ENCODE measurements at regions not wholly inside any gene's neighbourhood (a gene's known extent, or its start where the extent isn't known, plus 50 kb on each side); places are given as distances from the start of the nearest gene placed in this dataset.

- H3K4me2 ChIP-seq (ENCODE audit: low read length): no peak overlapping the region
- no peak overlapping the region for H2AFZ ChIP-seq (ENCODE audit: low read depth, low read length)
- no peak overlapping the region for H3K9ac ChIP-seq (ENCODE audit: low read length)
- H3K79me2 ChIP-seq (replicated peaks; ENCODE audit: insufficient read depth, low read length): no peaks in the 10 kb centered on the region
- H3K27ac ChIP-seq (ENCODE audit: low read length): no peak overlapping the region
- no peaks in the 10 kb centered on the region for H3K9me3 ChIP-seq (ENCODE audit: low read length)
- no peaks in the 10 kb centered on the region for H3F3A ChIP-seq (ENCODE audit: insufficient read depth, low read length, poor library complexity, severe bottlenecking)
- TF ChIP-seq REST (IDR thresholded peaks at IDR 0.05; ENCODE audit: borderline replicate concordance): no peak
- no peak for TF ChIP-seq RAD21 (conservative IDR thresholded peaks at IDR 0.05)
- no peak for TF ChIP-seq TAF1 (IDR thresholded peaks at IDR 0.05; ENCODE audit: low read depth)
- TF ChIP-seq POLR2AphosphoS5 (IDR thresholded peaks at IDR 0.05): no peak
- TF ChIP-seq SMC3 (conservative IDR thresholded peaks at IDR 0.05; ENCODE audit: poor library complexity): no peak
- TF ChIP-seq CTCF (IDR thresholded peaks at IDR 0.05; ENCODE audit: poor library complexity, severe bottlenecking): no peak
- no peak for TF ChIP-seq EP300 (conservative IDR thresholded peaks at IDR 0.05; ENCODE audit: poor library complexity, severe bottlenecking)
- TF ChIP-seq MXI1 (conservative IDR thresholded peaks at IDR 0.05; ENCODE audit: poor library complexity, severe bottlenecking): no peak
- TF ChIP-seq EZH2 (IDR thresholded peaks at IDR 0.05; ENCODE audit: borderline replicate concordance, insufficient read depth, low read length, poor library complexity, severe bottlenecking): no peak
- no peak overlapping the region for H3K4me3 ChIP-seq (ENCODE audit: low read length)
- H3K9me2 ChIP-seq (ENCODE audit: insufficient read depth, low read length): no peaks in the 10 kb centered on the region
- no peaks in the 10 kb centered on the region for H3K36me3 ChIP-seq (ENCODE audit: insufficient read depth, low read length)
- no peaks in the 10 kb centered on the region for H3K27me3 ChIP-seq (ENCODE audit: insufficient read depth, low read depth, low read length)
- no peaks in the 10 kb centered on the region for H4K20me1 ChIP-seq (ENCODE audit: insufficient read depth)
Observed at GRCh38 chr2:8072907-8073306, 608.9 kb upstream of the ID2 start.

GRCh38 chr2:8073916-8074315 is 607.9 kb upstream of the ID2 start:
- H4K20me1 ChIP-seq (ENCODE audit: insufficient read depth): no peaks in the 10 kb centered on the region
- H3K4me2 ChIP-seq (ENCODE audit: low read length): no peak overlapping the region
- H3K79me2 ChIP-seq (replicated peaks; ENCODE audit: insufficient read depth, low read length): no peaks in the 10 kb centered on the region
- no peak overlapping the region for H3K4me3 ChIP-seq (ENCODE audit: low read length)
- H3K9me3 ChIP-seq (ENCODE audit: low read length): no peaks in the 10 kb centered on the region
- no peaks in the 10 kb centered on the region for H3F3A ChIP-seq (ENCODE audit: insufficient read depth, low read length, poor library complexity, severe bottlenecking)
- no peak overlapping the region for H2AFZ ChIP-seq (ENCODE audit: low read depth, low read length)
- no peaks in the 10 kb centered on the region for H3K27me3 ChIP-seq (ENCODE audit: insufficient read depth, low read depth, low read length)
- H3K9ac ChIP-seq (ENCODE audit: low read length): no peak overlapping the region
- no peaks in the 10 kb centered on the region for H3K36me3 ChIP-seq (ENCODE audit: insufficient read depth, low read length)
- no peak overlapping the region for H3K27ac ChIP-seq (ENCODE audit: low read length)
- no peaks in the 10 kb centered on the region for H3K9me2 ChIP-seq (ENCODE audit: insufficient read depth, low read length)
- TF ChIP-seq TAF1 (IDR thresholded peaks at IDR 0.05; ENCODE audit: low read depth) (no peak), EP300 (conservative IDR thresholded peaks at IDR 0.05; ENCODE audit: poor library complexity, severe bottlenecking) (no peak), CTCF (IDR thresholded peaks at IDR 0.05; ENCODE audit: poor library complexity, severe bottlenecking) (no peak), REST (IDR thresholded peaks at IDR 0.05; ENCODE audit: borderline replicate concordance) (no peak), SMC3 (conservative IDR thresholded peaks at IDR 0.05; ENCODE audit: poor library complexity) (no peak), MXI1 (conservative IDR thresholded peaks at IDR 0.05; ENCODE audit: poor library complexity, severe bottlenecking) (no peak), EZH2 (IDR thresholded peaks at IDR 0.05; ENCODE audit: borderline replicate concordance, insufficient read depth, low read length, poor library complexity, severe bottlenecking) (no peak), POLR2AphosphoS5 (IDR thresholded peaks at IDR 0.05) (no peak), RAD21 (conservative IDR thresholded peaks at IDR 0.05) (no peak)

All from neural cell (in vitro differentiated cells).